ENCODE measurements at regions not wholly inside any gene's neighbourhood (a gene's known extent, or its start where the extent isn't known, plus 50 kb on each side); places are given as distances from the start of the nearest gene placed in this dataset.

- no peak for TF ChIP-seq CTCF (IDR thresholded peaks at IDR 0.05)
- DNase-seq (ENCODE audit: low spot score), result no peak
Measured at GRCh38 chr22:48441553-48441850, 1386.2 kb downstream of the BRD1 start.

GRCh38 chr22:48440673-48441552, 1386.8 kb downstream of the BRD1 start:
- no peak for ATAC-seq (ENCODE audit: low FRiP score)
- no peak for TF ChIP-seq CTCF (IDR thresholded peaks at IDR 0.05)
- no peak for DNase-seq (ENCODE audit: low spot score)

More at GRCh38 chr22:48441553-48441850, 1386.2 kb downstream of the BRD1 start:
- ATAC-seq (ENCODE audit: low FRiP score), result no peak

DNA sequence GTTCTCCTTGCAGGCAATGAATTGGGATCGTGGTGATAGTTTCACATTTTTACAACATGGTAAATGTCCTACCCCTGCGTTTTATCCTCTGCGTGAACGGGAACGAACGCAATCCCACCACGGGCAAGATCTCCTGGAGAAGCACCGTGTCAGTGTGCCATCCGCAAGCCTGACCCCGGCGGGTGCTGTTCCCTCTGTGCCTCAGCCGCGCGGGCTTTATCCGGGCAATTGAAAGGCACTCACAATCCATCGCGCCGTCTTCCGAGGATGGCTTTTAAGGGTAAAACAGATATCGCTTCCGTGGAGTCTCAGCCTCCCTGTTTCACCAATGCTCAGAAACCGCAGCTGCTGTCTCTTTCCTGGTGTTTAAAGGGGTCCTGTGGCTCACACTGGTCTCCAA, 1387.5 kb downstream of the BRD1 start:
- no peak for ATAC-seq (ENCODE audit: low FRiP score)

GRCh38 chr22:48439560-48440135, 1388.0 kb downstream of the BRD1 start:
- no peak for TF ChIP-seq CTCF (IDR thresholded peaks at IDR 0.05)
- DNase-seq (ENCODE audit: low spot score) (no peak), ATAC-seq (ENCODE audit: low FRiP score) (no peak)

More for the DNA sequence above, 1387.5 kb downstream of the BRD1 start:
- TF ChIP-seq CTCF (IDR thresholded peaks at IDR 0.05), result no peak
- no peak for DNase-seq (ENCODE audit: low spot score)

DNA sequence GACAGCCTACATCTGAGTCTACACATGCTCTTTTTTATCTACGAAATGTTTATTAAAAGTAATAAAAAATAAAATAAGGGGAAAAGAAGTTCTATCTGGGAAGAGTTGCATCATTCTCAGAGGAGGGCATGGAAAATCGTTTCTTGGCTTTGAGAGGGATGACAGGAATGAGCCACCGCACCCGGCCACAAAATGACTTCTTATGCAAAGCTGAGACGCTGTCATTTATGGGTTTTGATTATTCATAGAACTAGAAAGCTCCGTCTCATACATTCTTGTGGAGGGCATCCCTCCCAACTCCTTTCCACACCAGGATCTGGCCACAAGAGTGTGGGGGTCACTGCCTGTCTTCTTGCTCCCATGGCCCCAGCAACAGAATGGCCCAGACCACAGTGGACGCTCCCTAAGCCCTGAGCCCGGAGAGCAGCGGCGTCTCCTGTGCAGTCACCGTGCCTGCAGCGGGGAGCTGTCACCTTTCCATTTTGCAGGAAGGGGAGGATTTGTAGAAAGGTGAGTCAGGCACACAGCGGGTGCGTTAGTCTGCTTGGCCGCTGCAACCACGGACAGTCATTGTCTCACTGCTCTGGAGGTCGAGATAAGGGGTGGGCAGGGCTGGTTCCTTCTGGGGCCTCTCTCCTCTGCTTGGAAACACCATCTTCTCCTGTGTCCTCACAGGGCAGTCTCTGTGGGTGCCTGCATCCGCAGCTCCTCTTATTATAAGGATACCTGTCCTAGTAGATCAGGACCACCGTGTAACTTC, 1388.7 kb downstream of the BRD1 start:
- no peak for DNase-seq (ENCODE audit: low spot score)
- no peak for ATAC-seq (ENCODE audit: low FRiP score)
- TF ChIP-seq CTCF (IDR thresholded peaks at IDR 0.05), result no peak

DNA sequence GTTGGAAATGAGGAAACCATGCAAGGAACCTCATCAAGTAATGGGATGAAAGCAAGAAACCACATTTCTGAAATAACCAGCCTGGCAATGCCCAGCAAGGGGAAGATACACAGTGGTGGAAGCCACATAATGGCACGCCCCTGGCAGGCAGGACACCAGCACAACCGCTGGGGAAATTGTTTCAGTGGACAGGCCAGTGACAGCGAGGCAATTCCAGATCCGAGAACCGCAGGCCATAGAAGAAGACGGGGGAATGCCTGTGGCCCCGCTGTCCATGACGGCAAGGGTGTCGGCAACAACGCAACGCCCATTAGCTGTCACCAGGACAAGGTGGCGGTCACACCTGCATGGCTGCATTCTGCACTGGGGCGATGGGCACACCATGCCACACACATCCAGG, 1389.6 kb downstream of the BRD1 start:
- no peak for TF ChIP-seq CTCF (IDR thresholded peaks at IDR 0.05)
- no peak for DNase-seq (ENCODE audit: low spot score)
- no peak for ATAC-seq (ENCODE audit: low FRiP score)

Measured in omental fat pad (tissue), 3 donors.